Endothelial cell of hepatic sinusoid (primary cell): ENCODE measurements at regions not wholly inside any gene's neighbourhood (a gene's known extent, or its start where the extent isn't known, plus 50 kb on each side); places are given as distances from the start of the nearest gene placed in this dataset.

Source experiments
- in situ Hi-C: cut with HindIII; loops from 2 replicates; pipeline ENCODE4 v1.10.0; 2017; ENCODE audit warnings: low sequenced_read_pairs

DNA sequence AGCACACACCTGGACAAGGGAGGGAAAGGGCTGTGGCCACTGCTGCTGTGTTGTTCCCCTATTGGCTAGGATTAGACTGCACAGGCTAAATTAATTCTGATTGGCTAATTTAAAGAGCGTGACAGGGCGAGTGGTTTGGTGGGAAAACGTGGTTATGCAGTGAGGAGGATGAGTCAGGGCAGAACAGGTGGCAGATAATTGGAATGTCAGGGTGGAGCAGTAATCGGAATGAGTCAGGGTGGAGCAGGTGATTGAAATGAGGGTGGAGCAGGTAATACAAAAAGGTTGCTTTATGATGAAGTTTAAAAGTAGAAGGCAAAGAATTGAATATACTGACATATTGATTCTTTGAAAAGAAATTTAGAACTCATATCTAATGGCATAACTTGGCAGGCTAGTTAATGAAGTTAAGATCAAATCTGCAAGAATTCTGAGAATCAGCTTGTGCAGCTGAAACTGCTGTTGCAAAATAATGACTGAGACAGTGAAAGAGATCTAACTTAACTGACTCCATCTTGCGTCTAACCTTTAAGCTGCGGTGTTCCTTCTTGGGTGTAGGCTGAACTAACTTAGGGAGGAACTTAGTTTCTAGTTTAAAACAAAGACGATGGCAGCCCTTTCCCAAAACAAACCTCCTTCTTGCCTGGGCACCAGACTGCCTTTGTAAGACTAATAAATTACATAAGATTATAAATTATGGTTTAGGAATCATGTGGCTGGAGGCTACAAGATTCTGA is 174.3 kb downstream of the UTP18 start:
- in situ Hi-C loops = loop anchor here (5.0 kb wide), 1 partner anchor 42 kb away; no protein-coding TSS in a partner anchor

DNA sequence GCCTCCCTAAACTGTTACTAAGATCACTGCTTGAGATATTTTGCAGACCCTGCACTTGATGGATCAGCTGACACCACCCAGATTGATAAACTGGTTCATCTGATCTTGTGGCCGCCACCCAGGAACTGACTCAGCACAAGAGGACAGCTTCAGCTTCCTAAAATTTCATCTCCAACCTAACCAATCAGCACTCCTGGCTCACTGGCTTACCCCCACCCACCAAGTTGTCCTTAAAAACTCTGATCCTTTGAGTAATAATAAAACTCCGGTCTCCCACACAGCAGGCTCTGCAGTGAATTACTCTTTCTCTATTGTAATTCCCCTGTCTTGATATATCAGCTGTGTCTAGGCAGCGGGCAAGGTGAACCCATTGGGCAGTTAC is 174.8 kb downstream of the UTP18 start:
- in situ Hi-C loops = loop anchor here (5.0 kb wide), 1 partner anchor 43 kb away; no protein-coding TSS in a partner anchor

DNA sequence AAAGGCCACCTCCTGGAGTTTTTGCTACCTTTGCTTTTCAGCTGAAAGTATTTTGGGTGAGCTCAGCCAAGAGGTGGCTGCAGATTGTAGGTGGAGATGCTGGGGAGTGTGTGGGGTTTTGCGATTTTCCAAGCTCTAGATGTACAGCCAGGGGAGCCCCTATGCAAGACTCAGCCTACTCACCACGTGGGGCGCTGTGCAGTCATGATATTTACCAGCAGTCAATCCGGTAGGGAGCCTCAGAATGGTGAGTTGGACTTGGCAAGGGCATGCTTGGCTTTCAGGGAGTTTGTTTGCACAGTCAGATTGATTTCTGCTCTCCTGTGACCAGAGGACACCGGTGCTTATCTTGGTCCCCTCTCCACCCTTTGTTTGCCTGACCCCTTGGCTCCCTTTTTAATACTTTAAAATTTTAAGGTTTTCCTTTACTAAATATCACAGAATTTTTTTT is 175.3 kb downstream of the UTP18 start:
- in situ Hi-C loops = loop anchor here (5.0 kb wide), 1 partner anchor 43 kb away; no protein-coding TSS in a partner anchor

DNA sequence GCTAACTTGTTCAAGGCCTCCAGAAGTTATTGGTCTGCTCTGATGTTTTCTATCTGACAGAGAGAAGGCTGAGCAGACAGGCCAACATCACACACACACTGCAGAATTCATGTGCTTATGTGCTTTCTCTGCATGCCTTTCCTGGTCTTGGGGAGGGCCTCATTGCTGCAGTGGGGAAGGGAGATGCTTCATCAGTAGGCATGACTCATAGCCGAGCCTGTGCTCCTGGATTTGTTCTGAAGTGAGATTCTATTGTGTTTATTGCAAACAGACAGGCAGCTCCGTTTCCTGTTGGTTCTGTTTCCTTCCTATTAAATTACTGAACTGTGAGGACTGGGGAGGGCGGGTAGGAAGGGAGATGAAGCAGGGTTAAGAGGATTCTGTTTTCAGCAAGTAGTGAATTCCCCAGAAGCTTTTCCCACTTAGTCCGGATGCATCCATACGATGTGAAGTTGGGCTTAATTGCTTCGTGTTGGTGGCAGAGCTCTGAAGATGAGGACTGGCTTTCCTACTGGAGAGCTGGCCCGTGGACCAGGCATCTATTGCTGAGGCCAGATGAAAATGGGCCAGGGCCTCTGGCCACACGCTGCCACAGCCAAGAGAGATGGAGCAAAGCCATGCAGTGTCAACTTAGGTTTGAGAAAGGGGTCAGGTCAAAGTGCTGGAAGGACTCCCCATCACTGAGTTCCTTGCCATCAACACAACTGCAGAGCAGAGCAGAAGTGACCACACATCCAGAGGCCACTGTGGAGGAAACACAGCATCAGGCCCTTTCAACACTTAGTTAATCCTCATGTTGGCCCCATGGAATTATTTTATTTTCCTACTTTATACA is 179.3 kb downstream of the UTP18 start:
- in situ Hi-C loops = loop anchor here (5.0 to 10.0 kb wide), 2 partner anchors 47 to 95 kb away; no protein-coding TSS in a partner anchor

DNA sequence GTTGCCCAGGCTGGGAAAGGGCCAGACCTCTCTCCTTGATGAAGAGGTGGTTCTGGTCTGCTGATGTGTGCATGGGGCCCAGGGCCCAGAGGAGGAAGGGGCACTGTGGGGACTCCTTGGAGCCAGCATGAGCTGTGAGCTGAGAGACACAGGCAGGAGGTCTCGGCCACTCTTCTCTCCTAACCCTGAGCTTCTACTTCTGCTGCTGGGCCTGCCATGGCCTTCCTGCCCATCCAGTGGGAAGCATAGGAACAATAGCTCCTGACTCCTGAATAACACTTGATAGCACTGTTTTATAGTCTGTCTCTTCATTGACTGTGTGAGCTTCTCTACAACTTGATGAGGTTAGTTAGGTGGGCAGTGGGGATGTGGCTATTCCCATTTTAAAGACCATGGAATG is 181.1 kb downstream of the UTP18 start:
- in situ Hi-C loops = loop anchor here (10.0 kb wide), 1 partner anchor 97 kb away; no protein-coding TSS in a partner anchor

DNA sequence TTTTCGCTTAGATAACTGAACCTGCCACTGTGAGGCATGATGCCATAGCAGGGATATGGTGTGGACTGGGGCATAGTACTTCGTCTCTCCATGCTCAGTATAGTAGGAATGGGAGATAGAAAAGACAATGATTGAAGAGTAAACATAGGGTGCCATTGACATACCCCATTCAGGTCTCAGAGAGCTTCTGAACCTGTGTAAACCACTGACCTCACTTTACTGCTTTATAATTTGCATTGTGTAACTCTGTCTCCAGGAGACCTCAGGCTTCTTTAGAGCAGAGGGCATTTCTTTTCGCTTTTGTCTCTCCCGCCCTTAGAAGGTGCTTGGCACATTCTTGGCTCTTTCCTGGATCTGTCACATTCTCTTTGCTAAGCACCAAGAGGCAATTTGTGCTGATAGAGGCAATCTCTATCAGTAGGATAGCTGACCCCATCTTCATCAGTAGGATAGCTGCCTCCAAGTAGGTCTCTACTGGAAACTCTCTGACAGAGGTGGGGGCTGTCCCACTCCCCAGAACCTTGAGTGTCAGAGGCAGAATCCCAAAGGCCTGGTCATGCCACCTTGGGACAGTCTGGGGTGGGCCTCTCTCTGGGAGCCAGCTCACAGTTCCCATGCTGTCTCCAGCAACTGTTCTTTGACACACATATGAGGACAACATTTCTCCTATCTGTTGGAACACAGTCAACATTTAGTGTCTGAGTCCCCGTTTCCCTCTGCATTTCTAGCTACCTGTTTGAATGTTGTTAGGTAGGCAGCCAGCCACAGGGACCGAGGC is 181.9 kb downstream of the UTP18 start:
- in situ Hi-C loops = loop anchor here (10.0 kb wide), 1 partner anchor 97 kb away; no protein-coding TSS in a partner anchor

DNA sequence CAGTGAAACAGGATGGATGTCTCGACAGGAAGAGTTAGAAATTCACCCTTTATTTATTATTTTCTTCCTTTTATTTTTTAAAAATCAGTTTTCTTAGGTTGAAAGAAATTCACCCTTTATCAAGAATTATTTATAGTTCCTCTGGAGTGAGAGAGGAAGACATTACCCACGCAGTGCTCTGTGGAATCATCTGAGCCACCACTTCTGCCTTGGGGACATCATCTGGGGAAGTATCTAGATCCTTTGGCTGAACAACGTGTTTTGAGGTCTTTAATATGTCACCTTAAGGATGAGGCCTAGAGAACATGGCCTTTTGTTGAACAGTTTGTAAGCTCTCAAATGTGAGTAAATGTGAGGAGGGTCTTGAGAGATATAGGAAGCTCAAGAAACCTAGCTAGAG is 183.3 kb downstream of the UTP18 start:
- in situ Hi-C loops = loop anchor here (10.0 kb wide), 1 partner anchor 99 kb away; no protein-coding TSS in a partner anchor

DNA sequence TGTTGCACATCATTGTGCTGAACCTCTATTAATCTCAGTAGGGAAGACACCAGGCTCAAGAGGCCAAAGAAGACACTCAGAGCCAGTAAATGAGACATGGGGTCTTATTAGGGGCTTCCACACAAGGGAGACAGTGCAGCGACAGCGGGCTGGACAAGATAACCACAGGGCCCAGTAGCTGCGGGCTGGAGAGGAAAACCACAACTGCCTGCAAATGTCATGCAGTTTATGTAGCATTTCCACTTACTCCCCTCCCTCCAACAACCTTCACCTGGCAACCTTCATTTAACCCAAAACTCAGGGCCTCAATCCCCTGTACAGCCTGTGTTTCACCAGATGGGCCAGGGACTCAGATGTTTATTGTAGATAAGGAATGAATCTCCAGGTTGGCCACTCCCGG is 185.6 kb downstream of the UTP18 start:
- in situ Hi-C loops = loop anchor here (10.0 kb wide), 1 partner anchor 101 kb away; no protein-coding TSS in a partner anchor

DNA sequence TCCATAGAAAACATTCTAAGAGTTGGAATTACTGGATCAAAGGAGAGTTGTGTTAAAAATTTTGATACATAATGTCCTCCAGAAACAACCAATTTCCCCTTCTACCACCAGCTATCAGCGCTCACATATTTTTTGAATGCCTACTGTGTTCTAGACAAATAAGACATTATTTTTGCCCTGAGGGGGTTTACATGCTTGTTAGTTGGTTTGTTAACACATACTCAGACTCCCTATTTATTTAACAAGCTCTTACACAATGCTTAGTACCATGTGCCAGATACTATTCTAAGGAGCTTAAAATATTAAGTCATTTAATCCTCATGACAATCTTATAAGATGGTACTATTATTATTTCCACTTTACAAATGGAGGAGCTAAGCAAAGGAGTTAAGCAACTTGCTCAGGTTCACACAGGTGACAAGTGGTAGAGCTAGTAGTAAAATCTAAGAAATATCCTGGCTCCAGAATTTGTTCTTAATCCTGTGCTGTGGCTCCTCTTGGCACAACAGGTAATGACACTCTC is 194.2 kb downstream of the UTP18 start:
- in situ Hi-C loops = loop anchor here (10.0 kb wide), 1 partner anchor 60 kb away; no protein-coding TSS in a partner anchor

DNA sequence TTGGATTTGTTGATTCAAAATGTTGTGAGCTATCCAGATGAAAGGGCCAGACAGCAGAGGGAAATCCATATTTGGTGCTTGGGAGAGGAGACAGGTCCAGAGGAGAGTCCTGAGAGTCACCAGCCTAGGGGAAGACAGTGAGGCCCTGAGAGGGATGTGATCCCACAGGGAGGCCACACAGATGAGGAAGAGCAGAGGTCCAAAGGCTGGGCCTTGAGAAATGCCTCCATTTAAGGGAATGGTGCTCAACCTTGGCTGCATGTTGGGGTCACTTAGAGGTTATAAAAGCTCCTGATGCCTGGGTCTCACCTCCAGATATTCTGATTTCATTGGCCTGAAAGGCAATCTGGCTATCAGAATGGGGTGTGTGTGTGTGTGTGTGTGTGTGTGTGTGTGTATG is 194.9 kb downstream of the UTP18 start:
- in situ Hi-C loops = loop anchor here (10.0 kb wide), 1 partner anchor 60 kb away; no protein-coding TSS in a partner anchor

DNA sequence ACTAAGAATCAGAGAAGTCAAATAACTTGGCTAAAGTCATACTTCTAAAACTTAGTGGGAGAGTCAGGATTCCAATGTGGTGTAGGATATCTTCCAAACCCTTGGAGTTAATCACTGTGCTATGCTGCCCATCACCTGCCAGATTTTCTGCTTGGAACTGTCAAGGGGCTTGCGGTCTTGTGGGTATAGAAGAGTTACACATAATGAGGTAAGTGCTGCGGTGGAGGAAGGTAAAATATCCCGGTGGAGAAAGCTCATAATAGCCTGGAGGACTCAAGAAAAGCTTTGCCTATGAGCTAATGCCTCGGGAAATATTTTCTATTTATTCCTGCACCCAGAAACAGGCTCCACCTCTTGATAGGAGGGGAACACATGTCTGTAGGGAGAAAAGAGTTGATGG is 195.6 kb downstream of the UTP18 start:
- in situ Hi-C loops = loop anchor here (10.0 kb wide), 1 partner anchor 59 kb away; no protein-coding TSS in a partner anchor

DNA sequence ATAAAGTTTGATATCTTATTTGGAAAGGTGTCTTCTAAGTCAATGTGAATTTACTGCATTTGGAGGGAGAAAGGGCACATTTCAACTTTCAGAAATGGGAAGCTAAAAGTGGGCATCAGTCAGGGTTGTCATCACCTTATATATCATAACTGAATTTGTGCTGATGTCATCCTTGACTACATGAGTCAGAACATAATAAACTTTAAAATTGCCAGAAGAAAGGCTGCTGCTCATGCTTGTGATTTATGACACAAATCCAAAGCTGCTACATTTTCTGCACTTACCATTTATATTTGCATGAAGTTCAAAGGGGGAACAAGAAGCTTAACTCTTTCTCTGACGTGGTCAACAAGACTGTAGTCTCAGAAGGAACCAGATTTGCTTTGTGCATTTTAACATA is 196.6 kb downstream of the UTP18 start:
- in situ Hi-C loops = loop anchor here (10.0 kb wide), 1 partner anchor 58 kb away; no protein-coding TSS in a partner anchor

DNA sequence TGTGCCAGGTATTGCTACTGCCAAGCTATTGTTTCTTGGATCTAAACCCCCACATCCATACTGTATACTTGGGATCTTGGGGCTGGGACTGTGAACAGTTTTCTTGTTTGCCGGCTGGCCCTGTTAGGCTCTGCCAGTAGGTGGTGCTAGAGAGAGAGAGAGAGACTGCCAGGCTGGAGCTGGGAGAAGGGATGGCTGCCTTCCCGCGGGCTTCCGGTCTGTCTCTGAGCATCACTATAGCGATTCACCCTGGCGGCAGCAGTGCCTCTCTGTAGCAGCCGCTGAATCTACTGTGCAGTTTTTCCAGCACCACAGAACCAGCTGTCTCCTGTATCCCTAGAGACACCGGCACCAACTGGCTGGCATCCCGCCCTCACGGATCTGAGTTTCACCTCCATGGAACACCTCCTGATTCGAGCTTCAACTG is 201.2 kb downstream of the UTP18 start:
- in situ Hi-C loops = no loop called here

DNA sequence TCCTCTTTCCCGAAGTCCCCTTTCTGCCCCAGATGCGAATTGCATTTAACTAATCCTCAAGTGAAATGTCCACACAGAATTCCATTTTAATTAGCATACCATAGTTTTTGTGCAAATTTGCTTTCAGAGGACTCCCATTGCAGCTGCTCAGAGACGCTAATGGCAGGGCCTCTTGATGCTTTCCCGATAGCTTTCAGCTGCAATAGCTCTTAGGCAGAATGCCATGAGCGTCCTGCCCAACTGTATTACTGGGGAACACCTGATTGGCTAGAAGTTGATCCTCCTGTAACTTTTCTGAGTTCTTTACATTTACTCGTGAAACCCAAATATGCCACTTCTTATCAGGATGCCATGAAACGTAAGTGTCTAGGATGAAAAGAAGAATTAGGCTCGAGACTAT is 203.0 kb downstream of the UTP18 start:
- in situ Hi-C loops = no loop called here

DNA sequence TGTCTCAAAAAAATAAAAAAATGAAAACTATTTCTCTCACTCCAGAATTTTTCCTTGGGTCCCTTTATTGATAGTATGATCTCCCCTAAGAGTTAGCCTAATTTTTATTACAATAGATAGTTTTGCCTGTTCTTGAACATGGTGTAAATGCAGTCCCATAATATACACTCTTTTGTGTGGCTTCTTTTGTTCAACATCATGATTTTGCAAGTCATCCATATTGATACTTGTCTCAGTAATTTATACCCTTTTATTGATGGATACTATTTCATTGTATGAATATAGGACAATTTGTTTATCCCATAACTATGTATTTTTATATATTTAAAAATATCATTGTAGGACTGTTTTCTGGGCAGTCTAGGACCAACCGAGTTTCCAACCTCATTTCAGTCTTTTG is 207.0 kb downstream of the UTP18 start:
- in situ Hi-C loops = no loop called here

DNA sequence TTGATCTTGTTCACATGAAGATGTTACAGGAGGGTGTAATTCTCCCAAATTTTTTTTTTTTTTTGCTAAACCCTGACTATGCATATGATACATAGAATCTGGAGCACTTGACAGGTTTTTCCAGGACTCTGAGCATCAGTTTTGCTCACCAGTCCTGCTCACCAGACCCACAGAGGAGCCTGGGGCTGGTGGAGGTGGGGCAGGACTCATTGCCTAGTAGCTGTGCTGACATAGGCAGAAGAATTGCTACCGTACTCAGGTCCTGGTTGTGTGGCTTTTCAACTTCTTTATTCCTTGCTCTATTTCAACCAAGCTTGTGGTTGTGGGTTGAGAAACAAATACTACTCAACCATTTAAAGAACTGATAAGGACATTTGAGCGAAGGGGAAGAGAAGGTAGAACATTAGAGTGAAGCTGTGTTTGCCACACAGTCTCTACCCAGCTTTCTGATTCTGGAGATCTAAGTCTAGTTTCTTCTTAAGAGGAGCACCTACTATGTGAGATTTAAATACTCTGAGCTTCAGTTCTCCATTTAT is 212.4 kb downstream of the UTP18 start:
- in situ Hi-C loops = loop anchor here (5.0 kb wide), 1 partner anchor 50 kb away; no protein-coding TSS in a partner anchor

DNA sequence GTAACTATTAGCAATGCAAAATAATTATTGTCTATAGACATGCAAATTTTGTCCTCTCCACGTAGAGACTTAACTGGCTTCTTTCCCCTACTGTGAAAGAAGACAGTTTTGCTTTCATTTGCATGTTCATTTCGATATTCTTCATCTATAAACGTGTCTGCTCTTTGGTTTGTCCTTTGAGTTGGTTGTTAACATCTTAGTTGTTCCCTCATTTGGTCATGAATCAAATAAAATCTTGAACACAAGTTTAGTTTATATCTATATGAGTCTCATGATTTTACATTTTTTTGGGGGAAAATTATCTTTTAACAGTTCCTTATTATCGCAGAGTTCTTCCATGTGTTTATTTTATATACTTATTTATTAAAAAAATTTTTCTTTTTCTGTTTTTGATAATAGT is 214.4 kb downstream of the UTP18 start:
- in situ Hi-C loops = loop anchor here (5.0 kb wide), 1 partner anchor 48 kb away; no protein-coding TSS in a partner anchor

DNA sequence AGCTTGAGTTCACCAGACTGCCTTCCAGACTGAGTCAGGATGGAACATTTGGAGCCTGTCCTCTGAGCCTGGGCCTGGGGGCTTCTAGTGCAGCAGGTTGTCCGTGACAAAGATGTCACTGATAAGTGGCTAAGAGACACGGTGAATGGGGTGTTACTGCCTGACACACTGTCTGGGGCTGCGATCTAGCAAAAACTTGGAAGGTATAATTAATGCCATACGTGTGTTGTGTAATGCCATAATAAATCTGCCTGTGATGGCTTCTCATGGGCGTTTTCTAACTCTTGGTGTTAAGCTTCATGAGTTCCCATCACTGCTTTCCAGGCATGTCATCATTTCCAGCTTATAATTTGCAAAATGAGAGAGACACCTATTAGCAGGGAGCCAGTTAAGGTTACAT is 215.4 kb downstream of the UTP18 start:
- in situ Hi-C loops = no loop called here

DNA sequence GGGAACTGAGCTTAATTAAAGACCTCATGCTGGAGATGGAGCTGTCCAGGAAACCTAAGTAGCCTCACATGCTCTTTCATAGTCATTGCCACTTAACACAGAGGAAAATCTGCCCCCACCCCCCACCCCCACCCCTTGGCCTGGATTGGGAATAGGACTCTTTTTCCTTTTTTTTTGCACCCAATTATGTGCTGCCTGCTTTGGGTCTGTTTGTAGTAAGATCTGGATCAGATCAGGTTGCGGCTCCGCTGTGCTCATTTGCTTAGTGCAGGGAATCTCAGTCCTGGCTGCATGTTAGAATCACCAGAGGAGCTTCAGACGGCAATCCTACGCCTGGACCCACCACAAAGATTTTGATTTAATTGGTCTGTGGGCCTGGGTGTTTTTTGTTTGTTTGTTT is 219.0 kb downstream of the UTP18 start:
- in situ Hi-C loops = no loop called here

DNA sequence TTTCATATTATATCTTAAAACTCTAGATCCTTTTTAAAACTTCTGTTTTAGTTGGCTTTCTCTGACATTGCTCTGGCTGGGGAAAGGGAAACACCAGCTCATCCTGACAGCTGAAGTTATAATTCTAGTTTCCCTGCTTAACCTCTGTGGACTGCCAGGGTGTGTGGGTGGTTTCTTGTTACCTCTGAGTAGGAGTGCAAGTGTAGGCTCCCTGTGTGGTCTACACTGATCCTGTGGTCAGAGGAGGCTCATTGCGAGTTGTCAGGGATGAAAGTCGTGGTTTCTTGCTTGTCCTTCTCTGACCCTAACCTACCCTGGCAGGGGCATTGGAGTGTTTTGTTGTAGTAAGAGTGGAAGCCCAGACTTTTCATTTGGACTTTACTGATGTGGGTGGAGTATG is 221.0 kb downstream of the UTP18 start:
- in situ Hi-C loops = no loop called here
